ENCODE measurements at regions not wholly inside any gene's neighbourhood (a gene's known extent, or its start where the extent isn't known, plus 50 kb on each side); places are given as distances from the start of the nearest gene placed in this dataset.

- no peak for DNase-seq (ENCODE audit: low spot score)
These were observed 907.5 kb upstream of the MDGA2 start for GRCh38 chr14:48582938-48583337.

DNA sequence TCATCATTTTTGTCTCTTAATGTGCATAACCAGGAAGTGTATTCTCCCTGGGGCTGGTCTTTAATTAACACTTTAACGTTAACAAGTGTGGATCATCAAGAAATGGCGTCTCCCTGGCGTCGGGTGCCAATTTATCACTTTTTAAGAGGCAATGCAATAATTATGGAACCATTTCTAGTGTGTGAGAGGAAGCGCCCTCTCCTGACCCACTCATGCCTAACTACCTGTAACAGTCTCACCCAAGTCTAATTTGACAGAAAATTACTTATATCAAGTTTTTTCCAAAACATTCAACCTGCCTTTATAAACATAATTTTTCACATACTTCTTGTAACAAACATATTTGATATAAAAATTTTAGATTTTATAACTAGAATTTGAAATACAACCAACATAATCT lies 905.3 kb upstream of the MDGA2 start:
- no peak for DNase-seq (ENCODE audit: low spot score)

GRCh38 chr14:48575772-48576171 lies 900.4 kb upstream of the MDGA2 start:
- DNase-seq (ENCODE audit: low spot score): no peak

DNA sequence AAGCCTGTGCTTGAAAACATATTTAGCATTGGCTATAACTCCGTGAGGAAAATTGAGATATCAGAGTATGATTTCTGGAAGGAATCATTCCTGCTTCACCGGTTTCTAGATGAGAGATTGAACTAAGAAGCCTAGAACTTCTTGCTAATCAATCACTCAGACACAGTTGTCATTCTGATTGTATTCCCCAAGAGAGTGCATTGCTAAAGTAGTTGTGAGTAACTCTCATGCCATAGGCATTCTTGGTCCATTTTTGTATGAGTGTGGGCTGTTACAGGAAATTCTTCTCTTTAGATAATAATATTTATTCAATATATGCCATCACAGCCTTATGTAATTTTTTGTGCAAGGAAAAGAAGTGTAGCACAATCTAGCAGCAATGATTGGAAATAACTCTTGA lies 893.3 kb upstream of the MDGA2 start:
- peak; percentile 30 for DNase-seq (ENCODE audit: low spot score)

DNA sequence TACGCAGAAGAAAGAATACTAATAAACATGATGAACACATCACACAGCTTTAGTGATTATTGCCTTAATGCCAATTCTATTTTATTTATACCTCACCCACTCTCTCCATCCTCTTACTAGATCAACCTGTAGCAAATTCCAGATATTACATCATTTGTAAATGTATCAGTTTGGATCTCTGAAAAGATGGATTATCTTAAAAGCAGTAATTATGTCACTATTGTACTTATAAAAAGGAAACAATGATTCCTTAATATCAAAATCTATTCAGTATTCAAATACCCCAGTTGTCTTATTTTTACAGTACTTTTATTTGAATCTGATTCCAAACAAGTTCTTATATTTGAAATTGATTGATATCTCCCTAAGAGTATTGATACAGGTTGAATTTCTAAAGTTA lies 892.8 kb upstream of the MDGA2 start:
- DNase-seq (ENCODE audit: low spot score): no peak

GRCh38 chr14:48563489-48563888 lies 888.1 kb upstream of the MDGA2 start:
- DNase-seq (ENCODE audit: low spot score): peak; percentile 94

DNA sequence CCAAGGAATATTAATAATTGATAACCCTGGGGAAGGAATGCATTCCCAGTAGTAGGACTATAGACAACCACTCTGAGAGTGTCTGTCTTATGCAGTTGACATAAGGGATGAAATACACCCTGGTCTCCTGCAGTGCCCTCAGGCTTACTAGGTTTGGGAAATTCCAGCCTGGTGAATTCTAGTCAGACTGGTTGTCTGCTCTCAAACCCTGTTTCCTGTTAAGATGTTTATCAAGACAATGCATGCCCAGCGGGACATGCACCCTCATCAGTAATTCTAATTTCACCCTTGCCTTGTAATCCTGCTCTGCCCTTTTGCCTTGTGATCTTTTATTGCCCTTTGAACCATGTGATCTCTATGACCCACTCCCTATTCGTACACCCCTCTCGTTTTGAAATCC lies 886.0 kb upstream of the MDGA2 start:
- peak; percentile 64 for DNase-seq (ENCODE audit: low spot score)

- DNase-seq (ENCODE audit: low spot score): no peak
These were observed 885.0 kb upstream of the MDGA2 start for GRCh38 chr14:48560421-48560820.

DNA sequence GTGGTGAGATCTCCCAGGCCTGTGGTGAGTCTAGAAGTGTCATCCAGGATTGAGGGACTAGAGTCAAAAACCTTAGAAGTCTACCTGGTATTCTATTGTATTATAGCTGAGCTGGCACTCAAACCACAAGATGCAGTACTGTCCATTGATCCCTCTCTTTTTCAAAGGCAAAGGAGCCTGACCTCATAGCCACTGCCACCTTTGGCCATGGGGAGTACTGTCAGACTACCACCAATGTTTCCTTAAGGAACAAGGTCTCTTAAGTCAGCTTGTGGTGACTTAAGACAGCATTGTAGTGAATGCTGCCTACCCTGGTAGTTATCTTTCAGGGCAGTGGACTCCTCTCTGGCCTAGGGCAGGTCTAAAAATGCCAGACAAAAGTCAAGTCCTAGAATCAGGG lies 878.0 kb upstream of the MDGA2 start:
- no peak for DNase-seq (ENCODE audit: low spot score)

- DNase-seq (ENCODE audit: low spot score): no peak
These were observed 871.6 kb upstream of the MDGA2 start for GRCh38 chr14:48546996-48547395.

DNA sequence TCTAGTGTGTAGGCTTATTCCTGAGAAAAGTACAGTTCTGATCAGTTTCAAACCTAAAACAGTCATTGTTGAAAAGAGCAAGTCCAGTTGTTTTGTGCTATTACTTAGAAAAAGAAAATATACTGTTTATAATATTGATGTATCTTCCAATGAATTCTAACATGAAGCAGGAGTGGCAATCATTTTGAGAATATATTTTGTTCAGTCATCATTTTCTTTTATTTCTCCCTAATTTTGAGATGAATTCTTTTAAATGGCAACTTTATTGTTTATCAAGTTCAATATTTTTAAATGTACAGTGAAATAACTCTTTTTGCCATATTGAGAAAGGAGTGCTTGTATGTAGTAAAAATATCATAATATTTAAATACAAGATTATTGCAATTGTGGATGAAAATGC lies 862.2 kb upstream of the MDGA2 start:
- DNase-seq (ENCODE audit: low spot score): no peak

DNA sequence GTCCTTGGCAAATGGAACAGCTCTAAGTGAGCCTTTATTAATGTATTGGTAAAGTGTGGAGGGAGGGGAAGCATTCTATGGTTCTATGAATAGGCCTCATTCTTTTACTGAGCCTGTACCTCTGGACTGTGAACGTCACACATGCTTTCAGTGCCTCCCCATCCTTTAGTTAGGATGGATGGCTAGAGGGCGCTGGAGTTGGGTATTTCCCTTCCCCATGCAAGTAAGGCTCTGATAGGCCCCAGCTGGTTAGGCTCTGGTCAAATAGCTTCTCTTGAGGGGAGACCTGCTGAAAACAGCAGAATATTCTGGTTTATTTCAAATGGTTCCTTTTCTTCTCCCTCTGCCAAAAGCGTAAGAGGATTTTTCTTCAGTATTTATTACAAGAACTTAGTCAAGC lies 860.9 kb upstream of the MDGA2 start:
- no peak for DNase-seq (ENCODE audit: low spot score)

DNA sequence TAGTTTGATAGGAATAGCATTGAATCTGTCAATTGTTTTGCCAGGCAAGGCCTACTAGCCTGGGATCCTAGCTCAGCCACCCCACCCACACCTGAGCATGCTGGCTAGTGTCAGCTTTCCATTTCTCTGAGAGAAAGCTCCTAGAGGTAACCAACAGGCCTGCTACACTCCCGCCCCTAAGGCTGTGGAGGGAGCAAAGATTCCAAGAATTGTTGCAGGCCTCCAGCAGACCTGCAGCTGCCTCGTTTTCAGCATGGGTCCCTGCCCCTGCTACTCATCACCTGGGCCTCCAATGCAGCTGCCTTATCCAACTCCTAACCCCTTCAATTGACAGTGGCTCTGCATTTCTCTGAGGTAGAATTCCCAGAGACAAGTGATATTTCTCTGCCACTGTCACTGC lies 852.4 kb upstream of the MDGA2 start:
- DNase-seq (ENCODE audit: low spot score): no peak

DNA sequence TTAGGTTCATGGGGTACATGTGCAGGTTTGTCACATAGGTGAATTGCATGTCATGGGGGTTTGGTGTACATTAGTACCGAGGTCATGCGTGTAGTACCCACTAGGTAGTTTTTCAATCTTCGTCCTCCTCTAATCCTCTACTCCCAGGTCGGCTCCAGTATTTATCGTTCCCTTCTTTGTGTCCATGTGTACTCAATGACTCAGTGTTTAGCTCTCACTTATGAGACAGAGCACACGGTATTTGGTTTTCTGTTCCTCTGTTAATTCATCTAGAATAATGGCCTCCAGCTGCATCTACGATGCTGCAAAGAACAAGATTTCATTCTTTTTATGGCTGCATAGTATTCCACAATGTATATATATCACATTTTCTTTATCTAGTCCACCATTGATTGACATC lies 850.9 kb upstream of the MDGA2 start:
- no peak for DNase-seq (ENCODE audit: low spot score)

- DNase-seq (ENCODE audit: low spot score): no peak
These were observed 829.5 kb upstream of the MDGA2 start for GRCh38 chr14:48504921-48505320.

DNA sequence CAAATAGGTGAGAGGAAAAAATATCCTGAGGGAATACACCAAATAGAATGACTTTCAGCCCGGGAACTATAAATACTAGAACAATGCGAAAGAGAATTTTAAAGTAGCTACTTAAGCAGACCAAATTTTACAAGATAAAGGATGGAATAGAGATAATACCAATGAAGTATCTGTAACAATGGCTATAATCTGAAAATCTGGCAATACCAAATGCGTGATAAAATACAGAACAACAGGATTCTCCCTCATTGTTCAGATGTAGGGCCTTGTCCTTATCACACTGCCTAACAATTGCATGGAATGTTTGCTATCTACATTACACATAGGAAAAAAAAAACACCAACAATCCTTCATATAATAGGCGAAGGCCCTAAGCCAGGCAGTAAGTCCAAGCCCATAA lies 815.4 kb upstream of the MDGA2 start:
- DNase-seq (ENCODE audit: low spot score): no peak

DNA sequence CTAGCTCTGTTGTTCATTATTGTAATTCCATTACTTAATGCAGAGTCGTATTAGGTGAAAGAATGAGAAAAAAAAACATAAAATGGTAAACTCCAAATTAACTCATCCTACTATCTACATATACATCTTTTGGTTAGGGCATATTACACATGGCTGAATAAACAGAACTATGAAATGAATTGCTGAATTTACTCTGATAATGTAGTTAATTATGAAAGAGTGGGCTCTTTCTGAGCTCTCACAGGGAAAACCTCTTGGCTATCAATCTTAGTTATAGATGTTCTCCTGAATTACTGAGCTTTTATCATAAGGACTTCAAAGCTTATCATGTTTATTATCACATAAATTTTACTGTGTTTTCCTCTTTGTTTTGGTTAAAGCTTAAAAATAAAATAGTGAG lies 798.5 kb upstream of the MDGA2 start:
- no peak for DNase-seq (ENCODE audit: low spot score)

- DNase-seq (ENCODE audit: low spot score): no peak
These were observed 780.6 kb upstream of the MDGA2 start for GRCh38 chr14:48456051-48456450.

DNA sequence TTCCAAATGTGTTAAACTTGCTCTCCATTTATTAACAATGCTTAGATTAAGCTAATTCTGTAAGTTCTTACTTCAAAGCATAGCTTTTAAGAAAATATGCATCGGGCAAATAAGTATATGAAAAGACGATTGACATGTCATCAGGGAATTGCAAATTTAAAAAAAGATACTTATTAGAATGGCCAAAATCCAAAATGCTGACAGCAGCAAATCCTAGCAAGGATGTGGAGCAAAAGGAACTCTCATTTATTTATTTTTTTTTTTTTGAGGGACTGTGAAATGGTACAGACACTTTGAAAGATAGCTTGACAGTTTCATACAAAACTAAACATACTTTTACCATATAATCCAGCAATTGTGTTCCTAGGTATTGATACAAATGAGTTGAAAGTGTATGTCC lies 779.5 kb upstream of the MDGA2 start:
- DNase-seq (ENCODE audit: low spot score): no peak

GRCh38 chr14:48452437-48452995 lies 777.1 kb upstream of the MDGA2 start:
- no peak for DNase-seq (ENCODE audit: low spot score)

DNA sequence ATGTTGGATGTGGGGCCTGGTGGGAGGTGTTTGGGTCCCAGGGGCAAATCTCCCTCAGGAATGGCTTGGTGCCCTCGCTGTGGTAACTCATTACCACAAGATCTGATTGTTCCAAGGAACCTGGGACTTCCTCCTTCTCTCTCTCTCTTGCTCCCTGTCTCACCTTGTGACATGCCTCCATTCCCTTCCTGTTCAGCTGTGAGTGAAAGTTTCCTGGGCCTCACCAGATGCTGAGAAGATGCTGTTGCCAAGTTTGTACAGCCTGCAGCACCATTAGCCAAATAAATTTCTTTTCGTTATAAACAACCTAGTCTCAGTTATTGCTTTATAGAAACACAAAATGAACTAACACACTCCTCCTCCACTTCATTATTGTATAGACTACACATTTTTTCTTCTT lies 759.8 kb upstream of the MDGA2 start:
- DNase-seq (ENCODE audit: low spot score): peak; percentile 13

- DNase-seq (ENCODE audit: low spot score): no peak
These were observed 755.4 kb upstream of the MDGA2 start for GRCh38 chr14:48430805-48431204.

DNA sequence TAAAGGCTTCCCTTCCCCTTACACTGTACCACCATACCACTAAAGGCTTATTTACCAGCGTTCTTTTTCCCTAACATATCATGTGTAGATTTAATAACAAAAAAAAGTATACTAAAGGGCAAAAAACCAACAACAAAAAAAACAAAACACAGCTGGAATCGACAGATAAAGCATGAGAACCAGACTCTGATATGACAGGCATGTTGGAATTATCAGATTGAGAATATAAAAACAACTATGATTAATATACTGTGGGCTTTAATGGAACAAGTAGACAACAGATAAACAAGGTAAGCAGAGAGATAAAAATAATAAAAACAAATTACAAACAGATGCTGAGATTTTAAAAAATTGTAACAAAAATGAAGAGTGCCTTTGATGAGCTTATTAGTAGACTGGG lies 754.1 kb upstream of the MDGA2 start:
- no peak for DNase-seq (ENCODE audit: low spot score)

- DNase-seq (ENCODE audit: low spot score): no peak
These were observed 742.5 kb upstream of the MDGA2 start for GRCh38 chr14:48417715-48418500.
